ENCODE measurements at regions not wholly inside any gene's neighbourhood (a gene's known extent, or its start where the extent isn't known, plus 50 kb on each side); places are given as distances from the start of the nearest gene placed in this dataset.

DNA sequence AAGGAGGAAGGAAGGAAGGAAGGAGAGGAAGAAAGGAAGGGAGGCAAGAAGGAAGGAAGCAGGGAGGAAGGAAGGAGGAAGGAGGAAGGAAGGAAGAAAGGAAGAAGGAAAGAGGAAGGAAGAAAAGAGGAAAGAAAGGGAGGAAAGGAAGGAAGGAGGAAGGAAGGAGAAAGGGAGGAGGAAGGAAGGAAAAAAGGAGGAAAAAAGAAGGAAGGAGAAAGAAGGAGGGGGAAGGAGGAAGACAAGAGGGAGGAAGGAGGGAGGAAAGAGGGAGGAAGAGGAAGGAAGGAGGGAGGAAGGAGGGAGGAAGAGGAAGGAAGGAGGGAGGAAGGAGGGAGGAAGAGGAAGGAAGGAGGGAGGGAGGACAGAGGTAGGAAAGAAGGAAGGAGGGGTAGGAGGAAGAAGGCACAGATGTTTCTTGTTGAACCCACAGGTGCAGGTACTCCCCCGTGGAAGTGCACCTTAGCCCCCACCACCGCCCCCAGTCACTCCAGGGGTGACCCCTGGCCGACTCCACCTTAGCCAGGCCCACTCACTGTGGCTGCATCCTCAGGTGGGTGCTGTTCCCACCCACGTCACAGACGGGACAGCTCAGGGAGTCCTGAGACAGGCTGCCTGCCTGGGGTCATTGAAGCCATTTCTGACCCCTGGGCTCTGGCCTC is 57.9 kb upstream of the TTC34 start:
- TF ChIP-seq TOX (CRISPR knock-in tag; IDR thresholded peaks at IDR 0.05; ENCODE audit: borderline replicate concordance) (no peak), TCF4 (CRISPR knock-in tag; IDR thresholded peaks at IDR 0.05; ENCODE audit: borderline replicate concordance) (no peak), ZFP30 (CRISPR knock-in tag; IDR thresholded peaks at IDR 0.05) (no peak)

Measured in SK-N-SH treated with all-trans-retinoic acid at 6 μM for 48 hours (cell line).